DOHH2 (cell line): ENCODE measurements at regions not wholly inside any gene's neighbourhood (a gene's known extent, or its start where the extent isn't known, plus 50 kb on each side); places are given as distances from the start of the nearest gene placed in this dataset.

Source experiments
- CTCF ChIP-seq: fragments of 200-600 bp; sonication (generic); IDR thresholded peaks from one replicate; pipeline ENCODE4 v1.5.1; 2014; ENCODE audit warnings: antibody characterized with exemption, mild to moderate bottlenecking, low read depth, low read length; ENCODE audit not compliant: poor library complexity, severe bottlenecking
- EZH2phosphoT487 ChIP-seq: fragments of 200-600 bp; sonication (generic); IDR thresholded peaks from 2 replicates; pipeline ENCODE4 v1.6.1; 2017; ENCODE audit warnings: borderline replicate concordance, mild to moderate bottlenecking, antibody characterized with exemption, low read length, moderate library complexity, mixed read lengths

- no peak for TF ChIP-seq CTCF
- TF ChIP-seq EZH2phosphoT487, result no peak
These were observed 149.6 kb downstream of the LY86 start for GRCh38 chr6:6738108-6738507.
